Parathyroid adenoma (tissue), 2 donors: ENCODE measurements at regions not wholly inside any gene's neighbourhood (a gene's known extent, or its start where the extent isn't known, plus 50 kb on each side); places are given as distances from the start of the nearest gene placed in this dataset.

Experiments
- H2AFZ ChIP-seq: fragments of 300-600 bp; sonication (generic); one replicate; pipeline ENCODE4 v1.7.0; 2017; ENCODE audit warnings: antibody characterized with exemption, mild to moderate bottlenecking
- H3K27ac ChIP-seq: fragments of 300-600 bp; sonication (generic); one replicate; pipeline ENCODE4 v1.7.0; 2017
- H3K27me3 ChIP-seq: fragments of 300-600 bp; sonication (generic); one replicate; pipeline ENCODE4 v1.7.0; 2017; ENCODE audit warnings: low read length; ENCODE audit not compliant: control insufficient read depth, insufficient read depth
- H3K36me3 ChIP-seq: fragments of 300-600 bp; sonication (generic); one replicate; pipeline ENCODE4 v1.7.0; 2017; ENCODE audit warnings: low read length; ENCODE audit not compliant: control insufficient read depth, insufficient read depth
- H3K4me1 ChIP-seq: fragments of 300-600 bp; sonication (generic); one replicate; pipeline ENCODE4 v1.7.0; 2017; ENCODE audit warnings: control low read depth
- H3K4me2 ChIP-seq: fragments of 300-600 bp; sonication (generic); one replicate; pipeline ENCODE4 v1.7.0; 2017; ENCODE audit warnings: low read length
- H3K4me3 ChIP-seq: fragments of 300-600 bp; sonication (generic); one replicate; pipeline ENCODE4 v1.7.0; 2017; ENCODE audit warnings: low read depth, low read length
- H3K79me2 ChIP-seq: fragments of 300-600 bp; sonication (generic); one replicate; pipeline ENCODE4 v1.7.0; 2017; ENCODE audit warnings: control low read depth
- H3K9ac ChIP-seq: fragments of 300-600 bp; sonication (generic); one replicate; pipeline ENCODE4 v1.7.0; 2017; ENCODE audit warnings: mild to moderate bottlenecking
- H3K9me3 ChIP-seq: fragments of 300-600 bp; sonication (generic); one replicate; pipeline ENCODE4 v1.7.0; 2017; ENCODE audit warnings: low read length; ENCODE audit not compliant: control insufficient read depth
- TF ChIP-seq, protein P1 (sequence below): fragments of 300-600 bp; sonication (generic); IDR thresholded peaks from one replicate; pipeline ENCODE4 v1.7.0; 2017; ENCODE audit warnings: antibody characterized with exemption, mild to moderate bottlenecking
- donor health status: primary hyperparathyroidism.

- TF ChIP-seq, protein P1, sequence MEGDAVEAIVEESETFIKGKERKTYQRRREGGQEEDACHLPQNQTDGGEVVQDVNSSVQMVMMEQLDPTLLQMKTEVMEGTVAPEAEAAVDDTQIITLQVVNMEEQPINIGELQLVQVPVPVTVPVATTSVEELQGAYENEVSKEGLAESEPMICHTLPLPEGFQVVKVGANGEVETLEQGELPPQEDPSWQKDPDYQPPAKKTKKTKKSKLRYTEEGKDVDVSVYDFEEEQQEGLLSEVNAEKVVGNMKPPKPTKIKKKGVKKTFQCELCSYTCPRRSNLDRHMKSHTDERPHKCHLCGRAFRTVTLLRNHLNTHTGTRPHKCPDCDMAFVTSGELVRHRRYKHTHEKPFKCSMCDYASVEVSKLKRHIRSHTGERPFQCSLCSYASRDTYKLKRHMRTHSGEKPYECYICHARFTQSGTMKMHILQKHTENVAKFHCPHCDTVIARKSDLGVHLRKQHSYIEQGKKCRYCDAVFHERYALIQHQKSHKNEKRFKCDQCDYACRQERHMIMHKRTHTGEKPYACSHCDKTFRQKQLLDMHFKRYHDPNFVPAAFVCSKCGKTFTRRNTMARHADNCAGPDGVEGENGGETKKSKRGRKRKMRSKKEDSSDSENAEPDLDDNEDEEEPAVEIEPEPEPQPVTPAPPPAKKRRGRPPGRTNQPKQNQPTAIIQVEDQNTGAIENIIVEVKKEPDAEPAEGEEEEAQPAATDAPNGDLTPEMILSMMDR, result no peak
- H3K36me3 ChIP-seq, result no peaks in the 10 kb centered on the region
- no peaks in the 10 kb centered on the region for H3K79me2 ChIP-seq
- H3K4me2 ChIP-seq, result no peak overlapping the region
- no peak overlapping the region for H3K4me3 ChIP-seq
- H3K4me1 ChIP-seq, result no peaks in the 10 kb centered on the region
- no peaks in the 10 kb centered on the region for H3K9me3 ChIP-seq
- H3K9ac ChIP-seq, result no peak overlapping the region
- H3K27ac ChIP-seq, result no peak overlapping the region
- no peaks in the 10 kb centered on the region for H3K27me3 ChIP-seq
- H2AFZ ChIP-seq, result no peak overlapping the region
Measured at GRCh38 chr18:73961804-73962203, 185.8 kb downstream of the FBXO15 start.

GRCh38 chr18:73959352-73959751, 188.3 kb downstream of the FBXO15 start:
- Histone ChIP-seq H3K4me1 (no peaks in the 10 kb centered on the region), H3K4me3 (no peak overlapping the region), H3K9me3 (no peaks in the 10 kb centered on the region), H3K27ac (no peak overlapping the region), H3K79me2 (no peaks in the 10 kb centered on the region), H3K9ac (no peak overlapping the region), H3K27me3 (no peaks in the 10 kb centered on the region), H3K4me2 (no peak overlapping the region), H3K36me3 (no peaks in the 10 kb centered on the region), H2AFZ (no peak overlapping the region)
- TF ChIP-seq, protein P1, result no peak

DNA sequence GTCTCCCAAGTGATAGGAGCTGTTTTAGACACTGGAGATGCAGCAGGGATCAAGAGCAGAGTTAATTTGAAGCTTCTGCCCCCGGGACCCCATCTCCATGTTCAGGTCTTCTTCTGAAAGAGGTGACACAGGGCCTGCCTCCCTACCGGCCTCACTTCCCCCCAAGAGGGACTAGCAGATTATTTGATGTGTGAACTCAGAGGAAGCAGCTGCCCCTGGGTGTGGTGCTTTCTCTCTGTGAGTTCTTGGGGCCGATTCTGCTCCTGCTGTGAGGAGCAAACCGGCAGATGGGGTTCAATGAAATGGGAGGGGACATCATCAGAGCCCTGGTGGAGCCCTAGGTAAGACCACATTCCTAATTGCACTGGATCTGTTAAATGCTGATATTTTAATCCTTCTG, 193.4 kb downstream of the FBXO15 start:
- Histone ChIP-seq H3K4me2 (no peak overlapping the region), H2AFZ (no peak overlapping the region), H3K9me3 (no peaks in the 10 kb centered on the region), H3K4me3 (no peak overlapping the region), H3K27ac (no peak overlapping the region), H3K36me3 (no peaks in the 10 kb centered on the region), H3K79me2 (no peaks in the 10 kb centered on the region), H3K27me3 (no peaks in the 10 kb centered on the region), H3K4me1 (no peaks in the 10 kb centered on the region), H3K9ac (no peak overlapping the region)
- TF ChIP-seq, protein P1, result no peak

- Histone ChIP-seq H2AFZ (no peak overlapping the region), H3K27me3 (no peaks in the 10 kb centered on the region), H3K27ac (no peak overlapping the region), H3K9me3 (no peaks in the 10 kb centered on the region), H3K4me2 (no peak overlapping the region), H3K9ac (no peak overlapping the region), H3K79me2 (no peaks in the 10 kb centered on the region), H3K36me3 (no peaks in the 10 kb centered on the region), H3K4me3 (no peak overlapping the region), H3K4me1 (no peaks in the 10 kb centered on the region)
- TF ChIP-seq, protein P1, result no peak
Measured at GRCh38 chr18:73952296-73952946, 195.2 kb downstream of the FBXO15 start.

DNA sequence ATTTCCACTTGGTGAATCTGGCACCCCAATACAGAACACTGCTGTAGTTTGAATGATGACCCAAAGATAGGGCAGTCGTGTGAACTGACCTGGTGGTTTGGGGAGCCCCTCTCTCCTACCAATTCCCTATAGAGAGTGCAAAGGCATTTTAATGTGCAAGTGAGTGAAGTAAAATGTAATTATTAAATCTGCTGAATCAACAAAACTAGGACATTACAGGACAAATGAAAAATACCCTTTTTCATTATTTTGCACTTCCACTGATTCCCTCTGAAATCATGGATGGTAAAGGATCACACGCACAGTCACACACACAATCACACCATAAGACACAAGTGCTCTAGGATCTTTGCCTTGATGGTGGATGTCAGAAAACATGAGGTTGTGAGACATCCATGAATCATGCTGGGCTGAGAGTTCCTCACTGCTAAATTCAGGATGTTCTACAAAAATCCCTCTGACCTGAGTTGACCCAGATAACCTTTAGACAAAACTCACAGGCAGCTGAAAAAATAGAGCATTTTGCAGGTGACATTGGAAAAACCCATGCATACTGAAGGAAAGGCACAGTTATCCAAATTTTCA, 197.4 kb downstream of the FBXO15 start:
- Histone ChIP-seq H3K27ac (no peak overlapping the region), H3K4me3 (no peak overlapping the region), H3K9me3 (no peaks in the 10 kb centered on the region), H2AFZ (no peak overlapping the region), H3K4me2 (no peak overlapping the region), H3K79me2 (no peaks in the 10 kb centered on the region), H3K27me3 (no peaks in the 10 kb centered on the region), H3K4me1 (no peaks in the 10 kb centered on the region), H3K9ac (no peak overlapping the region), H3K36me3 (no peaks in the 10 kb centered on the region)
- TF ChIP-seq, protein P1, result no peak
